D721Med (cell line): ENCODE measurements at regions not wholly inside any gene's neighbourhood (a gene's known extent, or its start where the extent isn't known, plus 50 kb on each side); places are given as distances from the start of the nearest gene placed in this dataset.

ENCODE experiments used
- DNase-seq: peaks from one replicate; pipeline ENCODE4 v3.0.0; 2011; ENCODE audit warnings: low spot score; ENCODE audit not compliant: insufficient read length
- FAIRE-seq: peaks from 2 replicates; lab custom pipeline; 2011; peaks lifted over from hg19 to GRCh38; lab: Jason Lieb, UNC
- TF ChIP-seq, protein P1 (sequence below): IDR thresholded peaks from 2 replicates; pipeline ENCODE4 v1.5.1; 2012; ENCODE audit warnings: mild to moderate bottlenecking, control low read depth; ENCODE audit not compliant: insufficient read depth; ENCODE audit errors: missing control alignments

DNA sequence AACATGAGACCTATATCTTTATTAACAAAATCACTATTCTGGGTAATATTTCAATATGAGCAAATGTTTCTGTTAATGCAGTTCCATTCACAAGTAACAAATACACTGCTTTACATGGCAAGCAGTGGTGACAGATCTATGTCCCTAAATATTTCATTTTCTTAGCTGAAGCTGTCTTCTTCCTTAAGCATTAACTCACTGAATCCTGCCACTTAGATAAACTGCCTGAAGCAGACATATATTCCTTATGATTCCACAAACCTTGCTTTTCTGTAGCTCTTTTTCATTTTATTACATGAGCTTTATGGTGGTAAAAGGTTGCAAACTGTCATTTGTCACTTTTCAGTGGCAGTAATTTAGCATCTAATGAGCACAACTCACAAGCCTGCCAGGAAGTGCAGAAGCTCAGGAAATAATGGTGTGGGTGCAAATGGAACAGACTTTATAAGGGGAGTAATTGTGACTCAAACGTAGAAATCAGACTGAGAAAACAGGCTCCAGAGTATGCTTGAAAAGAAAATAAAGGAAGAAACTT, 217.2 kb downstream of the XPNPEP1 start:
- TF ChIP-seq, protein P1, sequence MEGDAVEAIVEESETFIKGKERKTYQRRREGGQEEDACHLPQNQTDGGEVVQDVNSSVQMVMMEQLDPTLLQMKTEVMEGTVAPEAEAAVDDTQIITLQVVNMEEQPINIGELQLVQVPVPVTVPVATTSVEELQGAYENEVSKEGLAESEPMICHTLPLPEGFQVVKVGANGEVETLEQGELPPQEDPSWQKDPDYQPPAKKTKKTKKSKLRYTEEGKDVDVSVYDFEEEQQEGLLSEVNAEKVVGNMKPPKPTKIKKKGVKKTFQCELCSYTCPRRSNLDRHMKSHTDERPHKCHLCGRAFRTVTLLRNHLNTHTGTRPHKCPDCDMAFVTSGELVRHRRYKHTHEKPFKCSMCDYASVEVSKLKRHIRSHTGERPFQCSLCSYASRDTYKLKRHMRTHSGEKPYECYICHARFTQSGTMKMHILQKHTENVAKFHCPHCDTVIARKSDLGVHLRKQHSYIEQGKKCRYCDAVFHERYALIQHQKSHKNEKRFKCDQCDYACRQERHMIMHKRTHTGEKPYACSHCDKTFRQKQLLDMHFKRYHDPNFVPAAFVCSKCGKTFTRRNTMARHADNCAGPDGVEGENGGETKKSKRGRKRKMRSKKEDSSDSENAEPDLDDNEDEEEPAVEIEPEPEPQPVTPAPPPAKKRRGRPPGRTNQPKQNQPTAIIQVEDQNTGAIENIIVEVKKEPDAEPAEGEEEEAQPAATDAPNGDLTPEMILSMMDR, result no peak
- no peak for FAIRE-seq
- DNase-seq, result no peak

DNA sequence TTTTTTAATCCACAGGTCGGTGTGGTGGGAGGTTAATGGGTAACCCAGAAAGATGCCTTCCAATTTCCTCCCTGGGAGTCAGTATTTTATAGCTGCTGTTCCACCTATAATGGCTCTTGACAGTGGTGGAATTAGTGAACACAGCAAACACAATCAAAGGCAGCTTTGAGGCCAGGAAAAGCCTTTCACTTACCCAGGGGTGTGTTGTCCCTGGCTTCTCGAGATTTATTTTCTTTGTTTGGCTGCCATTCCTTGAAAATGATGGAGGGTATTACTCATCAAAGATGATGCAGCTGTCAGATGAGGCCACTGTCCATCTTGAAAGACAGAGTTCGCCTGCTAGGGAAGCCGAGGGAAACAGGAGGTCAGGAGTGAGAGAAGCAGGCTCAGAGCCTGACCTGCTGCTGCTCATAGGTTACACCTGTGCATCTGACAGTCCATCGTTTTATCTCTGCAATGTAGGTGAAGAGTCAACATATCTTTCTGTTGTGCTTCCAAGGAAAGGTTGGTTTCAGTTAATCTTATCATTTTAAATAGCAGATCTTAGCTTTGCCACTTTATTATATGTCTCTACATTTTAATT, 221.6 kb downstream of the XPNPEP1 start:
- DNase-seq (no peak), FAIRE-seq (no peak)
- TF ChIP-seq, protein P1, result no peak

DNA sequence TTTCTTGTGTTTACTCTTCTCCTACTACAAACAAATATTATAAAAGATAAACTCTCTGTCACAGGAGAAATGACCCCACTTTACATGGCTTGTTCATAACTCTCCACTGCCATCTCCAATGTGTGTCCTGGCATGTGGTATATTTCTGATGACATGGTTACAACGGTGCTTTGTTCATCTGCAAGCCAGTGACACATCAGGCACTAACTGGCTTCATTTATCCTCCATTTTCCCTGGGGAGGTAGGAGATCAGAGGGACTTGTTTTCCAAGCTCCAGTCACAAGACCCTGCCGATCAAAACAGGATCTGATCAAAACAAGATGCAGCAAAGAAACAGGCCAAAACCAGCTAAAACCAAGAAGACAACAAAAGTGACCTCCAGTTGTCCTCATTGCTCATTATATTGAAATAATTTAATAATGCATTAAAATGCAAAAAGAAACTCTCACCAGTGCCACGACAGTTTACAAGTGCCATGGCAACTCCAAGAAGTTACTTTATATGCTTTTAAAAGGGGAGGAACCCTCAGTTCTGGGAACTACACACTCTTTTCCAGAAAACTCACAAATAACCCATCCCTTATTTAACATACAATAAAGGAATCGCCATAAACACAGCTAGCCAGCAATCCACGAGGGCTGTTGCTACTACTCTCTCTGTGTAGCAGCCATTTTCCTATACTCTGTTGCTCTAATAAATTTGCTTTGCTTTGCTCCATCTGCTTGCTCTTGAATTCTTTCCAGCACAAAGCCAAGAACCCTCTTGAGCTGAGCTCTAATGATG, 224.2 kb downstream of the XPNPEP1 start:
- DNase-seq (no peak), FAIRE-seq (no peak)
- TF ChIP-seq, protein P1, result no peak

DNA sequence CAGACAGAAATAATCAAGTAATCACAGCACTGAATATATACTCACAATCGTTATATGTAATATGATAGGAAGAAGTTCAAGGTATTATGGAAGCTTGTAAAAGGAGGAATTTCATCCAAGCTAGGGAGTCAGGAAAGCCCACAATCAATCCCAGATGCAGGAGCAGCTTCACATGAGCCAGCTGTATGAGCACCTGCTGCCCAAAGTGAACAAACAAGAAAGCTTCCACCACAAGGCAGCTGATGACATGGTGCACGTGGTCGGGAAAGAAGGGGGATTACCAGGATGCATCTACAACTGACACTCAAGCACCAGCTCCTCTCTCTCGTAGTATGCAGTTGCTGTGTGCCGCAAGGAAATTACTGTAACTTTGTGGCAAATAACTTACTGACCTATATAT, 225.2 kb downstream of the XPNPEP1 start:
- TF ChIP-seq, protein P1, result no peak
- no peak for DNase-seq
- no peak for FAIRE-seq

DNA sequence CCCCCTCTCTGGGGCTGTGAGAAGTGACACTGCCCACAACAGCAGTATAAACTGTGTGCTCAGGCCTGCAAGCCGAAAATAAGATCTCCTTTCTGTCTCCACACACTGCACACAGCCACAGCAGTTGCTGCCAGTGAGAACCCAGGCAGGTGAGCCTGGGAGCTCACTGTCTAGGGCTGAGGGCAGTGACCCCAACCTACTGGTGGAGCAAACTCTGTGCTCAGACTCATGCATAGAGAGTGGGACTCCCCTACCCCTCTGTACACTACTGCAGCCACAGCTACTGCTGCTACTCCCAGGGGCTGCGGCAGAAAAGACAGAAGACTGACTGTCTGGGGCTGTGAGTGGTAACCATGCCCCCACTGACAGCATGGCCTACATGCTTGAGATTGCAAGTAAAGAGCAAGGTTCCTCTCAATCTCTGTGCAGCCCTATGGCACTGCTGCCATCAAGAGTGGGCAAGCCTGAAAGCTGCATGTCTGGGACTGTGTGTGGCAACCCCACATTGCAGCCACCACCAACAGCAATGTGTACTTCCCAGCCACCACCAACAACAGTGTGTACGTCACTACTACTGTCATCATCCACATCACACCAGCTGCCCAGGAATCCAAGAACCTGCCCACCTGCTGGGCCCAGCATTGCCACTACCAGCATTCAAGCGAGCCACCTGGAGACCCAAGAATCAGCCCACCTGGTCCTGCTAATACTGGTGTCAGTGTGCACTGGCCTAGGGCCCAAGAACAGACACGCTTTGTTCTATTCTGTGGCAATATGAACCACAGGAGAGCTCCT, 226.1 kb downstream of the XPNPEP1 start:
- FAIRE-seq, result no peak
- DNase-seq, result no peak
- TF ChIP-seq, protein P1, result no peak

DNA sequence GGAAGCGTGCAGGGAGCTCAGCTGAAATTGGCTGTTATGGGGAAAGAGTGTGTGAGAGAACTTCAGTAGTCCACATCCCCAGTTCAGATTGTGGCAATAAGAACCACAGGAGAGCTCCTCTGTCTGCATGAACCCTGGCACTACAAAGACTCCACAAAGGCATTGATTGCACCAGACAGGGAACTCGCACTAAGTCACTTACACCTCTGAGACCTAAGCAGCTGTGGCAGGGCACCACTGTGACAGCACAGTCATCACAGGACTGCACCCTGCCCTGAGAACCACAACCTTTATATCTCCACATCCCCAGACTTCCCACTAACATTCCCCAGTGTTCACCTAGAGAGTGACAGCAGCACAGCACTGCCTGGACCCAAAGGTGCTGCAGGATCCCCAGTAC, 226.8 kb downstream of the XPNPEP1 start:
- FAIRE-seq (no peak), DNase-seq (no peak)
- TF ChIP-seq, protein P1, result no peak
